UCSD-AML1 (cell line): ENCODE measurements at regions not wholly inside any gene's neighbourhood (a gene's known extent, or its start where the extent isn't known, plus 50 kb on each side); places are given as distances from the start of the nearest gene placed in this dataset.

ENCODE experiments used
- DNase-seq: peaks from one replicate; lab custom pipeline; 2025; ENCODE audit not compliant: unreplicated experiment; lab: John Stamatoyannopoulos, UW

GRCh38 chr5:158485604-158486081 lies 614.1 kb downstream of the EBF1 start:
- DNase-seq: no peak

GRCh38 chr5:158485047-158485446 lies 614.7 kb downstream of the EBF1 start:
- no peak for DNase-seq

- DNase-seq: no peak
Observed at GRCh38 chr5:158484150-158484549, 615.6 kb downstream of the EBF1 start.

GRCh38 chr5:158483281-158483860 lies 616.3 kb downstream of the EBF1 start:
- DNase-seq: no peak

- DNase-seq: no peak
Observed at GRCh38 chr5:158482125-158482524, 617.6 kb downstream of the EBF1 start.

GRCh38 chr5:158478139-158478538 lies 619.2 kb upstream of the CLINT1 start:
- DNase-seq: no peak

GRCh38 chr5:158477214-158477613 lies 618.3 kb upstream of the CLINT1 start:
- DNase-seq: no peak

GRCh38 chr5:158473016-158473635 lies 614.2 kb upstream of the CLINT1 start:
- no peak for DNase-seq

GRCh38 chr5:158471535-158471924 lies 612.6 kb upstream of the CLINT1 start:
- DNase-seq: no peak

GRCh38 chr5:158470764-158471534 lies 612.0 kb upstream of the CLINT1 start:
- no peak for DNase-seq

- DNase-seq: no peak
Observed at GRCh38 chr5:158468444-158468843, 609.5 kb upstream of the CLINT1 start.

GRCh38 chr5:158466191-158466590 lies 607.2 kb upstream of the CLINT1 start:
- DNase-seq: no peak

- DNase-seq: no peak
Observed at GRCh38 chr5:158465086-158465972, 606.4 kb upstream of the CLINT1 start.

GRCh38 chr5:158464383-158464782 lies 605.4 kb upstream of the CLINT1 start:
- DNase-seq: no peak

- no peak for DNase-seq
Observed at GRCh38 chr5:158463938-158464337, 605.0 kb upstream of the CLINT1 start.

GRCh38 chr5:158463188-158463587 lies 604.2 kb upstream of the CLINT1 start:
- DNase-seq: no peak

- no peak for DNase-seq
Observed at GRCh38 chr5:158462349-158463114, 603.6 kb upstream of the CLINT1 start.

GRCh38 chr5:158461240-158461854 lies 602.4 kb upstream of the CLINT1 start:
- DNase-seq: no peak

- DNase-seq: no peak
Observed at GRCh38 chr5:158458086-158458485, 599.1 kb upstream of the CLINT1 start.

- no peak for DNase-seq
Observed at GRCh38 chr5:158456756-158457155, 597.8 kb upstream of the CLINT1 start.
